ENCODE measurements at regions not wholly inside any gene's neighbourhood (a gene's known extent, or its start where the extent isn't known, plus 50 kb on each side); places are given as distances from the start of the nearest gene placed in this dataset.
"Not testable (repeated sequence)": the region's sequence is repeated elsewhere in the genome, so short reads cannot be mapped to it uniquely, and the experiment has no call there.

GRCh38 chr1:57578099-57578498 lies 154.2 kb upstream of the DAB1 start:
- no peak for TF ChIP-seq CTCF (IDR thresholded peaks at IDR 0.05; ENCODE audit: extremely low read depth, missing control alignments)
- no peak for DNase-seq (ENCODE audit: low spot score)

- no peak for TF ChIP-seq CTCF (IDR thresholded peaks at IDR 0.05; ENCODE audit: extremely low read depth, missing control alignments)
- DNase-seq (ENCODE audit: low spot score) = no peak
These were observed 152.9 kb upstream of the DAB1 start for GRCh38 chr1:57576756-57577155.

GRCh38 chr1:57572016-57572415 lies 148.2 kb upstream of the DAB1 start:
- no peak for DNase-seq (ENCODE audit: low spot score)
- no peak for TF ChIP-seq CTCF (IDR thresholded peaks at IDR 0.05; ENCODE audit: extremely low read depth, missing control alignments)

GRCh38 chr1:57558066-57558465 lies 134.2 kb upstream of the DAB1 start:
- not testable (repeated sequence) for DNase-seq (ENCODE audit: low spot score)

DNA sequence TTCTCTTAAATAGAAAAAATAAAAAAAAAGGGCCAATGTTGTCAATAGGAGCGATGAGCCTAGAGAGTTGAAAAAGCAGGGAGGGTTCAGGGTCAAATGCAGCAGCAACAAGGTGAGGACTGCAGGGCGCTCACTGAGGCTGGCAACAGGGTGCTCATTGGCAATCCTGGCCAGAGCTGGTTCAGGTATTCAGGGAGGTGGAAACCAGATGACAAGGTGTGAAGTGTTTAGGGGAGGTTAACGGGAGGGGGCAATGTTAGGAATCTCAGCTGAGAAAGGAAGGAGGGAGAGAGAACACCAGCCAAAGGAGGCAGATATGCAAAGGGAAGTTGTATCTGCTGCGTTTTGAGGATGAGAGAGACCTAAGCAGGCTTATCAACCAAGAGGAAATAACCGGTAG lies 129.8 kb upstream of the DAB1 start:
- no peak for DNase-seq (ENCODE audit: low spot score)
- TF ChIP-seq CTCF (IDR thresholded peaks at IDR 0.05; ENCODE audit: extremely low read depth, missing control alignments) = no peak

DNA sequence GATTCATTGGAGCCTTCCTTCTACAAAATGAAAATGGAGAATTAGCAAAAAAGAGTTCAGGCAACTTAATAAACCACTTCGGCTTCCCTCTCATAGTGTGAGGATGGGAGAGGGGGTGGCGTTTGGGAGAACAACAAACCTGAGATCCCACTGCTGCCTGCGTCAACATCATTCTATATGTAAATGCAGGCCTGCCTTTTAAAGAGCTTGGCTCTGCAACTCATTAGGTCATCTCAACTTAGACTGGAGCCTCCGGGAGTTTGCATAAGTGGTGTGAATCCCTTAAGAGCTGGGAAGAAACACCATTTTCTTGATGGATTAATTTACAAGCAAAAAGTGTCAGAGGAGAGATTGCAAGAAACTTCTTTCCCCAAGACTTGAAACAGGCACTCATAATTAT lies 127.6 kb upstream of the DAB1 start:
- no peak for TF ChIP-seq CTCF (IDR thresholded peaks at IDR 0.05; ENCODE audit: extremely low read depth, missing control alignments)
- DNase-seq (ENCODE audit: low spot score) = no peak

- no peak for DNase-seq (ENCODE audit: low spot score)
- no peak for TF ChIP-seq CTCF (IDR thresholded peaks at IDR 0.05; ENCODE audit: extremely low read depth, missing control alignments)
These were observed 126.2 kb upstream of the DAB1 start for GRCh38 chr1:57550092-57550491.

GRCh38 chr1:57549300-57549699 lies 125.4 kb upstream of the DAB1 start:
- no peak for TF ChIP-seq CTCF (IDR thresholded peaks at IDR 0.05; ENCODE audit: extremely low read depth, missing control alignments)
- no peak for DNase-seq (ENCODE audit: low spot score)
